ENCODE measurements at regions not wholly inside any gene's neighbourhood (a gene's known extent, or its start where the extent isn't known, plus 50 kb on each side); places are given as distances from the start of the nearest gene placed in this dataset.

DNA sequence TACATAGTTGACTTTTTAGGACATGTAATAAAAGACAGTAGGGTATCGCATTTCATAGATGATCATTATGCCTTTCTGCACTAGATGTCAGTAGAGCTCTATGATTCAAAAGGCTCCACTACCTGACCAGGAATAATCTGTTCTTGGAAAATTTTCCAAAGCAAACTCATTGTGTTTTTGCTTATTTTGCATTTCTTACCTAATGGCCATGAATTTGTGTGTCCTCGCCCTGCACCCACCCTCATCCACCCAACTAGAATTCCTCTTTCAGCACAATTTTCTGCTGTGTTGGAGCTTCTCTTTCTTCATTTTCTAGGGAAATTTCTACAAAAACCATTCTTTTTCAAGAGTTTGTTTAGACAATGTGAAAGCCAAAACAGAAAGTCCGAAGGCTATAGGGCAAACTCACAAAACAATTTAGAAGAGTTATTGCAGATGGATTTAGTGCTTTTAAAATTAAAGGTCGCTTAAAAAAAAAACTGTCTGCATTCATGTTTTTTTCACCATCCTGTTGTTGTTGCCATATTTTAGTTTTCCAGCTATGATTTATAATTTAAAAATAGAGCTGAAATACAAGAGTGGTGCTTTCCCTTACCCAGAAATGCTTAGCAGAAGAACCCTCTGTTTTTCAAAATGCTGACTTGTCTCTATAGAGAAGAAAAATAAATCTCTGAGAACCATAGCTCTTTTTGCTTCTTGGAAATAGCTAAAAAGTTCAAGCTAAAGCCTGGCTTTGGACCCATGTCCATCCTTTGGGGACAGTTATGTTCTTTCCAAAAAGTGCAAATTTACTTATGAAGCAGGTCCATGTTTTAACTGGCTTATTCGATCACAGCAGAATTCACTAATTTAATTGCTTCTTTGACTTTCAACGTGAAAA lies 183.7 kb downstream of the SPATA18 start:
- no peak for TF ChIP-seq EZH2 (IDR thresholded peaks at IDR 0.05; ENCODE audit: insufficient read depth, poor library complexity, severe bottlenecking)
- no peak for TF ChIP-seq EZH2phosphoT487 (IDR thresholded peaks at IDR 0.05; ENCODE audit: insufficient read depth, low read depth)

Data from GM23248 (cell line).